GM19023 (cell line): ENCODE measurements at regions not wholly inside any gene's neighbourhood (a gene's known extent, or its start where the extent isn't known, plus 50 kb on each side); places are given as distances from the start of the nearest gene placed in this dataset.

ENCODE experiments used
- ATAC-seq: cut with Tn5 transposase; IDR thresholded peaks from one replicate; pipeline ENCODE4 v1.9.1; 2021; ENCODE audit warnings: mild to moderate bottlenecking, moderate library complexity; ENCODE audit not compliant: unreplicated experiment

DNA sequence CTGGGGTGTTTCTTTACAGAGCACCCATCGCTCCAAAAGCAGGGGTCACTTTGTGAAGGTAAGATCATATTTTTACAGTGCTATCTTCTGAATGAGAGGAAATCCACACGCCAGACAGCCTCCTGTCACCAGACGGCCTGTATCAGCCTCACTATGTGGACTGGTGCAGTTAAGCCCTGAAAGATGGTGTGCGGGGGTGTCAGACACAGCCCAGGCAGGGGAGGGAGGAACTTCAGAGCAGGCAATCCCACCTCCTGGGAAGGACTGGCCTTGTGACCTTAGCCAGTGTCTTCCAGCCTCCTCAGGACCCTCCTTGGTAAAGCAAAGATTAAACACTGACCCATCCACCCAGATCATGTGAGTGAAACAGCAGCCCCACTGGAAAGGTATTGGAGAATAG is 249.4 kb upstream of the CTAGE1 start:
- no peak for ATAC-seq

DNA sequence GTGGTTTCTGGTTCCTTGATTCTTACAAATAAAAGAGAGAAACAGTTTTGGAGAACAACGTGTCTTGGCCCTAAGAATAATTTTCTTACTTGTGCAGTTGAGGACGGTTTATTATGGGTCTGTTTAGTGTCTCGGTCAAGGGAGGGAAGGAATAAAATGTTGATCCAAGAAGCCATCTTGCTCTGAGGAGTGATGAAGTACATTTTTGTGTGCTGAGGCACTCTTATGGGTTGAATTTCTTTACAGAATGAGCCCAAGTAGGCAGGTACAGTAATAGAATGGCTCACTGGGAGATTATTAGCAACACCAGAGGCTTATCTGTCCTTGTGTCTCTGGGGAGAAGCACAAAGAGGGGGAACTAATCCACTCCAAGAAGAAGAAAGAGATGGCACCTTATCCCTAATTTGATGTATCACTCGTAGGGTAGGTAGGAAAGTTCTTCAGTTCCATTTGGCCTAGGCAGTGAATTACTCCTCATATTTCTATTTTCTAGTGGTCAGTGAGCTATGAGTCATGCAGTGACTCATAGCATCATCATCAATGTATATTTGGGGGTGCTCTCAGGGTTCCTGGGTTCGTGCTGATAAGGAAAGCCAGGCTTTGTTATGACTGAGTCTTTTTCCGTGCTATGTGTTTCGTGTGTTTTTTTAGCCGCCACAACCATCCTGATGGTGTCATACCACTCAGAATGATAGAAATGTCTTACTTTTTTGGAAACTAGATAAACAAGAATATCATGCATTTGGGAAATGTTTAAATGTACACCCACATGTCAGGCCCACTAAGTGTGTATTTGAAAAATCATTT is 250.1 kb upstream of the CTAGE1 start:
- ATAC-seq: peak; percentile 73

DNA sequence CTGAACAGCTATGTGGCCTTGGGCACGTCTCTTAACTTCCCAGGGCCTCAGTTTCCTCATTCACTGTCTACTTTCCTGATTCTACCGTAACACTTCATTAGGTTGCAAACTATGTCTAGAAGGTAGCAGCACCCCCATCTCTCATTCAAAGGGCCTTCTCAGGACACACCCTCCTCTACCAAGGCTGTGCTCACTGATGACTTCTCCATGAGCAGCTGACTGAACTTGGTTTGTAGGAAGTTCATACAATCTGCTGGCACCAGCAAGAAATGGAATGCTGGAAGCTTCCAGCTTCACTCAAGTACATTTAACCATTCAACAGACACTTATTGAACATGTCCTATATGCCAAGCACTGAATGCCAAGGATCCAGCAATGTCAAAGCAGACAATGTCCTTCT is 250.8 kb upstream of the CTAGE1 start:
- ATAC-seq: no peak

DNA sequence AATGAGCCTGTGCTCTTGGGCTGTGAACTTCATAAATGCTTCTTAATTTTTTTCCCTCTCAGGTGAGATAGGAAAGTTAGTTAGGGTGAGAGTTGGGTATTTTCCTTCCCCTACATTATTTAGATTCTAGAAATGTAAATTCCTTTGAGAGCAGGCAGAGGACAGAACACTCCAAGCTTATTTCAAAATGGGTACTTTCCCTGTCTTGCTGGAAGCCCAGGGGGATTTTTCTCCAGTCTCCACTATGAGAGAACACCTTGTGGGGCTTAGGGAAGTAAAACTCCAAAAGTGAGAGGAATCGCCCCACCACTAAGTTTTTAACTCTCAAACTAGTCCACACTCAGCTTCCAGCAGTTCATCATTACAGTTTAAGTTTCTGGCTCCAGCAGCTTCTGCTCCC is 253.2 kb upstream of the CTAGE1 start:
- no peak for ATAC-seq

DNA sequence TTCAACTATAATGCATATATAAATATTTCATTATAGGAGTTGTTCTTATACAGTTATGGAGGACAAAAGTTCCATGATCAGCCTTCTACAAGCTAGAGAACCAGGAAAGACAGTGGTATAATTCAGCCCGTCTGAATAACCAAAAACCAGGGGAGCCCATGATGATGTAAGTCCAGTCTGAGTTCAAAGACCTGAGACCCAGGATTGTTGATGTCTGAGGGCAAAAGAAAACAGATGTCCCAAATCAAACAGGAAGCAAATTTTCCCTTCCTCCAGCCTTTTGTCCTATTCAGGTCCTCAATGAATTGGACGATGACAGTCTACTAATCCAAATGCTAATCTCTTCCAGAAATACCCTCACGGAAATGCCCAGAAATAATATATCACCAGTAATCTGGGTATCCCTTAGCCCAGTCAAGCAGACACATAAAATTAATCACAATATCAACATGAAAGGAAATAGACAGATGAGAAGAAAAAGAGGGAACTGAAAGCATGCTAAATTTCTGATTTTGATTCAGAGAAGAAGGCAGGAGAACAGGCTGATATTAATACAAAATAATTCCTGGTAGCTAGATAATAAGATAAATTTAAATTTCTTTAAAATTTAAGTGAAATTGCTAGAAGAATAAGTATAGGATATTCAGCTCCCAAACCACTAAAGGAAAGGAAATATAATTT is 255.6 kb upstream of the CTAGE1 start:
- no peak for ATAC-seq

DNA sequence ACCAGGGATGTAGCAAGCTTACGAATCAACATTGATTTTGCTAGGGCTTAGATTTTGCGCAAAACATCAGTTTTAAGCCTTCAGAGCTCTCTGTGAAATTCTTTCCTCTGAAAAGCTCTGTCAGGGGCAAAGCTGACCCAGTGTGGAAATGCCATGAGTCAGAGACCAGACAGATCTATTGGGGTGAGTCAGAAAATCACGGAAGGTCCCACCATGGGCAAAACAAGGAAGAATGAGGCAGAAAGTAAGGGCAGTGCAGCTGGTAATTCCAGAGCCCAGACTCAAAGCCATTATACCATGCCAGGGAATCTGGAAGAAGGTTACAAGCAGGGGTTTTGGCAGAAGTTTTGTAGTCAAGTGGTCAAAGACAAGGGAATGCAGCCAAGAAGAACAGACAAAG is 256.6 kb upstream of the CTAGE1 start:
- ATAC-seq: no peak

DNA sequence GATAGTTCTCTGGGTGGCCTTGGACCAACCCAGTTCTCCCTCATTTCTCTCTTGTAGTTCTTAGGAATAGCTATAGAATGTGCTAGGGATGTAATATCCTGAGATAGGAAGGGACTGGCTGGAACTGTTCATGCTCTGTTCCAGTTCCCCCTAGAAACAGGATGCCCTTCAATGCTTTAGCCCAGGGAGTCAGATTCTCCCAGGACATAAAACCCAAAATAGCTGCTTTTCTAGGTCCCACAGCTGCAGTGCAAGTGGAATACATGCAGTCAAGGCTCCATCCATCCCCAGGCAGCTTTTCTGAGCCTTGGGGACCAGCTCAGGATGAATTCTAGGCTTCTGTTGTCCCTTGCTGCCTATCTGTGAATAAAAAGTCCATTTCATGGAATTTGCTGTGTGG is 257.3 kb upstream of the CTAGE1 start:
- no peak for ATAC-seq

DNA sequence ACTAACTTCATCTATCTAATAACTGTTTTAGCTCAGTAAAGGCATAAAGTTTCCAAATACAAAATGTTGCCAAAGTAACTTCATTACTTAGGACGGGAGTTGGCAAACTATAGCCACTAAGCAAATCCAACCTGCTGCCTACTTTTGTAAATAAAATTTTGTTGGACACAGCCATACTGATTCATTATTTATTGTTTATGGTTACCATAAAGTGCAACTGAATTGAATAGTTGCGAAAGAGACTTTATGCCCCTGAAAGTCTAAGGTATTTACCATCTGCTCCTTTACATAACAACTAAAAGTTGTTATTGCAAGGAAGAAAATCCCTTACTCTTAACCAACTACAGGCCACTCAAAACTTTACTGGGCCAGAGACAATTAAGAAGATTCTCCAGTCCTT is 256.7 kb upstream of the RBBP8 start:
- ATAC-seq: no peak

DNA sequence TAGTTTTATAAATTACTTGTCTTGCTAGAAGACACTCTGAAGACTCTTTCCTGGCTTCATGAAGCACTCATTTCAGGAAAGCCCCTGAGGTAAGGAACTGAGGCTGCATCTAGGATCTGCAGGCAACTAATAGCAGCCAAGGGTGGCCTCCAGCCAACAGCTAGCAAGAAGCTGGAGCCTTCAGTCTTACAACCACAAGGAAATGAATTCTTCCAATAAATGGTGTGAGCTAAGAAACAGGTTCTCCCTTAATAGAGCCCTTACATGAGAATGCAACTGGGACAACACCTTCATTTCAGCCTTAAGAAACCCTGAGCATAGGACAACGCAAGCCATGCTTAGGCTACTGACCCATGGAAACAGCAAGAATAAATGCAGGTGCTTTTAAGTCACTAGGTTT is 254.6 kb upstream of the RBBP8 start:
- ATAC-seq: no peak

DNA sequence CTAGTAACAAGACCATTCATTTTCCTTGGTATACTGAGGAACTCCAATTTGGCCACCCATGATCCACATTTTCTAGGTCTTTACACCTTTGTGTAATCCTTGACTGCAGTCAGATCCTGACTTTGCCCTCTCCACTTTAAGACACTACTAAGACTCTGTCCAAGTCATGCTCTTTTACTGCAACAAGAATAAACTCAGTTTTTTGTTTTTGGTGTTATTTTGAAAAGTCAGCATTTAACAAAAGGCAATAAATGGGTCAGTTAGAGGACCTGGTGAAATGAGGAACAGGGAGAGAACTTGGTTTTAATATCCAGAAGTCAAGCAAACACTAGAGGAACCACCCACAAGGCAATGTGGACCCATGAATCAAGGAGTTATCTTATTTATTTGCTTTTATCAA is 252.2 kb upstream of the RBBP8 start:
- no peak for ATAC-seq

DNA sequence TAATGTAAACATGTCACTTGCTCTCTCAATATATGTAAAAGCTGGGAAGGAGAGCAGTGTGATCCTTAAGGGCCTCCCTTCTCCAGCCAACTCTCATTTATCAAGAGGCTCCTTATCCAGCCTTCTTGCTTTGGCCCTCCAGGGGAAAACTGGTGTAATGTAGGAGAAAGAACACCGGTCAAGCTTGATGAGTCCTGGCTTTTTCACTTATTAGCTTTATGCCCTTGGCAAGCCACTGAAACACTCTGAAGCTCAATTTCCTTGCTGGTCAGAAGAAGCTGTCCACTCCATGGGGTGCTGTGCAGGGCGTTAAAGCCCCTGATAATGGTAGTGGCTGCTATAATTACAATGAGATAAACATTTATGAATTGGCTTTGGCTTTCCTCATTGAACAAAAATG is 251.2 kb upstream of the RBBP8 start:
- ATAC-seq: no peak

DNA sequence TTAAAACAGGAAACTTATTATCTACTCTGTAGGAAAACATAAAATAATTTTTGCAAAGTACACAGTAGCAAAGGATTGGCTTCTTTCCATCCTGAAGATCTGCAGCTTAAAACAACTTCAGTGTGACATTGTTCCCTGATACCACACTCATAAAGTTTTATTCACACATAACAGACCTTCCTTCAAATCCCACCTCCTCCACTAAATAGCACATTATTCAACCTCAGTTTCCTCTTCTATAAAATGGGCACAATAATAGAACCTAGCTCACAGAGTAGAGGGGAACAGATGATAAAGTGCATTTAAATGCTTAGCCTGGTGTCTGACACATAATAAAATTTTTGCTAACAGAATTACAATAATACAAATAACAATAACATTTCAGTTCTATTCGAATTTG is 250.4 kb upstream of the RBBP8 start:
- no peak for ATAC-seq

DNA sequence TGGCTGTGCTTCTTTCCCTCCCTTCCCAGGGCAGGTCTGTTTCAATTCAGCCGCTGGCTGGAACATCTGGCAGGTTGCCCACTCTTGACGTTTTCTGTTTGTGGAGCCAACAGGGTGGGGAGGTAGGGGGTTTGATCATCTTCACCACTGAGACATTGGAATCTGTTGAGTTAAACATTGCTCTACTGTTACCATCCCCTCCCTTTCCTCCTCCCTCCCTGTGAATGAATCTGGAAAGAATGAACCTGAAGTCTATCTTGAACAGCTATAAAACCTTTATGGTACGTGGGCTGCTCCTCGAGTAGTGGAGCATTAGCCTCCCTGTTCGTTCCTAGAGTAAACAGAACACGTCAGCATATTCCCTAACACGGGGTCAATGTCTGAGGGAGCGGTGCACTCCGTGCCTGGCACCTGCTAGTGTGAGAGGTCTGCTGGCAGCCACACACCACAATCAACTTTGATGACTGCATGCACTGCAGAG is 249.9 kb upstream of the RBBP8 start:
- ATAC-seq: no peak

DNA sequence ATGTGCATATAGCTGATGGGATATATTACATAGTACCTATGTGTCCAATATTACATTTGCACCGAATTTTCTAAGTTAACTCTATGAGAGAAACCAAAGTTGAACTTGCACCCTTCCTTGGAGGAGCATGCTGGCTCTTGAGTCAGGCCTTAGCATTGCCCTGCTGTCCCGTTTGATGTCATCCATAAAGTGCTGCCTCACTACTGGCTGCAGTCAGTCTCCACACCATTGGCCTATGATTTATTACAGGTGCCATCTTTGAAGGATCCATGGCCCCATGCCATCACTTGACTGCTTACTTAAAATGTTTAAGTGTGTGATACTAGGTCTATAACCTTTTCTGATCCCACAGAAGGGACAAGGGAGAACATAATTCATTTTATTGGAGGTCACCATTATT is 249.3 kb upstream of the RBBP8 start:
- ATAC-seq: no peak

DNA sequence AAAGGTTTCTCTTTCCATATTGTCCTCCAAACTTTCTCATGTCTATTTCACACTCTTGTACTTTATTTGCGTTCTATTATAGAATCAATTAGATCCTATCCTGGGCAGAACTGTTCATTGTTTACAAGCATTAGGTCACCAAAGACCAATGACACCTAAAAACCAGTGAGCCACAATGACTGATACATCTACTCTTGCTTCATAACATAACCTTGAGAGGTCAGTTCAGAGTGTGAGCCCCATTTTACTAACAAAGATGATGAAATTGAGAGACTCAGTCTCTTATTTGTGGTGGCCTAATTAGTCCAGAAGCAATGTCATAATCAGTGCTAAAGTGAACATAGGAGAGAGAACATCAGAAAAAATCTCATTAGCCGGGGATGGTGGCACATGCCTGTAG is 248.9 kb upstream of the RBBP8 start:
- ATAC-seq: no peak

DNA sequence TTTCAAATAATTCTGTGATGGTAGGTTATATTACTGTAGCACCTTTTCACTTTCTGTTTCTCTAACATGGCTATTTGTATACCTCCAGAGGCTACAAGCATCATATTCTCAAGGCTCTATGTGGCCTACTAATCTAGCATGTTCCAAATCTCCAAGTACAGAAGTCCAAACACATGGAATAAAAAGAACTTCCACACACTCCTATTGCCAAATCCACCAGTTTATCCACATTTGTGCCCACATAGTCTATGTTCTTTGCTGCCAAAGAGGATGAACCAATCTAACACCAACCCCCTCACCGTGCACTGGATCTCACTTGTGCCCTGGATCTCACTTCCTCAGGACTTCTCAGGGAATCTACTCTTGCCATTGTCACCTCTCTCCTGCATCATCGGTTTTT is 247.3 kb upstream of the RBBP8 start:
- ATAC-seq: no peak

DNA sequence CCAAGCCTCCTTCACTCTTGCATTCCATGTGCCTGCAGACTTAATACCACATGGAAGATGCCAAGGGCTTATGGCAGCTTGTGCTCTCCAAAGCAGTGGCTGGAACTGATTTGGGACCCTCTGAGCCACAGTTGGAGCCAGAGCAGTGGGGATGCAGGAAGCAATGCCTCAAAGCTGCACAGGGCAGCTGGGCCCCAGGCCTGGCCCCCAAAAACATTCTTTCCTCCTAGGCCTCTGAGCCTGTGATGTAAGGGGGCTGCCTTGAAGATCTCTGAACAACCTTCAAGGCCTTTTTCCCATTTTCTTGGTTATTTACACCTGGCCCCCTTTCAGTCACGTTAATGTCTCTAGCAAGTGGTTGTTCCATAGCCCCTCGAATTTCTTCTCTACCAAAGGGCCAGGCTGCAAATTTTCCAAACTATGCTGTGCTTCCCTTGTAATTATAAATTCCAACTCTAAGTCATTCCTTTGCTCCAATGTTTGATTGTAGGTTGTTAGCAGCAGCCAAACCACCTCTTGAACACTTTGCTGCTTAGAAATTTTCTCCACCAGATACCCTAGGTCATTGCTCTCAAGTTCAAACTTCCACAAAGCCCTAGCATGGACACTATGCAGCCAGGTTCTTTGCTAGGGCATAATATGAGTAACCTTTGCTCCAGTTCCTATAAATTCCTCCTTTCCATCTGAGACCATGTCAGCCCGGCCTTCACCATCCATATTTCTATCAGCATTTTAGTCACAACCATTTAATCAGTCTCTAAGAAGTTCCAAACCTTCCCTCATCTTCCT is 245.0 kb upstream of the RBBP8 start:
- no peak for ATAC-seq

DNA sequence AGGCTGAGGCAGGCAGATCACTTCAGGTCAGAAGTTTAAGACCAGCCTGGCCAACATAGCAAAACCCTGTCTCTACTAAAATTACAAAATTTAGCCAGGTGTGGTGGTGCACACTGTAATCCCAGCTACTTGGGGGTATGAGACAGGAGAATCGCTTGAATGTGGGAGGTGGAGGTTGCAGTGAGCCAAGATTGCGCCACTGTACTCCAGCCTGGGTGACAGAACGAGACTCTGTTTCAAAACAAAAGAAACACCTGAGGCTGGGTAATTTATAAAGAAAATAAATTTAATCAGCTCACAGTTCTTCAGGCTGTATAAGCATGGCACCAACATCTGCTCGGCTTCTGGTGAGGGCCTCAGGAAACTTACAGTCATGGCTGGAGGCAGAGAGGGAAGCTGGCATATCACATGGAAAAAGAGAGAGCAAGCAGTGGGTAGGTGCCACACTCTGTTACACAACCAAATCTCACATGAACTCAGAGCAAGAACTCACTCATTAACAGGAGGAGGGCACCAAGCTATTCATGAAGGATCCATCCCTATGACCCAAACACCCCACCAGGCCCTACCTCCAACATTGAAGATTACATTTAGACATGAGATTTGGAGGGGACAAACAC is 244.1 kb upstream of the RBBP8 start:
- no peak for ATAC-seq

DNA sequence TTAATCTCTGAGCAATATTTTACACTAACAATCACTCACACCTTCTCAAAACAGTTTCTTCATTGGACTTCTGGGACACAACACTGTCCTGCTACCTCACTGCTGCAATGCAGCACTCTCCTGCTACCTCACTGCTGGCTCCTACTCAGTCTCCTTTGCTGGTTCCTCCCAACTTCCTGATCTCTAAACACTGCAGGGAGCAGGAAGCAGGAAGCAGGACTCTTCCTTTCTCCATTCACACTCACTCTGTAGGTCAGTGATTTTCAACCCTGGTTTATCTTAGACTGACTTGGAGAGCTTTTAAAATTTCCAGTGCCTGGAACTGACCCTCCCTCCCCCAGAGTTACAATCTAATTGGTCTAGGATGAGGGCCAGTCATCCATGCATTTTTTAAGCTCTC is 243.4 kb upstream of the RBBP8 start:
- no peak for ATAC-seq

DNA sequence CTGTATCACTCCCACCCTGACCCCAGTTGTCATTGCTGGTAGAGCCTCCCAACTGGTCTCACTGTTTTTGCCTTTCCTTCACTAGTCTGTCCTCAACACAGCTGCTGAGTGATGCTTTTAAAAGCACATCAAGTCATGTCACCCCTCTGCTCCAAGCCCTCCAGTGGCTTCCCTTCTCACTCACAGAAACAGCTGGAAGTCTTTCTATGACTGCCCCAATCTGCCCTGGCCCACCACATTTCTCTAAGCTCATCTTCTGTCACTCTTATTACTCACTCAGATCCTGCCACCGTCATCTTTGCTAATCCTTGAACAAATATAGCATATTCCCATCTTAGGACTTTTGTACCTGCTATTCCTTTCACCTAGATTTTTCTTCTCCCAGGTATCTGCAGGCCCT is 242.6 kb upstream of the RBBP8 start:
- ATAC-seq: no peak

DNA sequence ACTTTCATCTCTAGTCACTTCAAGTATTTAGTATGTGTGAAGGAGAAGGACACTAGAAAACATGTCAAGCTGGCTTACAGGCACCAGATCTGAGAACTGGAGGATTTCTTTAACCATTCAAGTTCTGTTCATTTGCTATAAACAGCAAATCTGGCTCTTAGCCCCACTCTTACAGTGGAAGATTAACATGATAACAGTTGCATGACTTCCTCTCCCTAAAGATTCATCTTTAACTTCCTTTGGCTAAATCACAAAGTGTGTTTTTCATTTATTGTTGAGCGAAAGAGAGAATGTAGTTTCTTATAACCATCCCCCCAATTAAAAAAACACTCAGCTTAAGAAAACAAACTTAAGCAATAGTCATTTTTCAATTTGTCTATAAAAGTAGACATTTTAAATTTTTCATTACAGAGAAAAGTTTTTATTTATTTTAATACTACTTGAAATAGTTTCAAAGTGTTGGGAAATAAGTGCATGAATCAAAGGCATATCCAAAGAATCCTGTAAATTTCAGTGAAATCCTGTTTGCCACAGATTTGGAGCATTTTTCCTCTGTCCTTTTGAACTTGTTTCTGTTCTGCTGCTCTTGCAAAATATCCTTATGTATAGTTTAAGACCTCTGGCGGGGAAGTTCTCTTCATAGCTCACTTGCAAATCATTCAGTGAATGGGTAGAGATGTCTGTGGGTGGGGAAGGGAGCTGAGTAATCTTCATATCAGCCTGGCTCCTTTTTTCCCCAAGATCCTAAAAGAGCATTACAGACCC is 241.0 kb upstream of the RBBP8 start:
- no peak for ATAC-seq
